ENCODE measurements at regions not wholly inside any gene's neighbourhood (a gene's known extent, or its start where the extent isn't known, plus 50 kb on each side); places are given as distances from the start of the nearest gene placed in this dataset.

DNA sequence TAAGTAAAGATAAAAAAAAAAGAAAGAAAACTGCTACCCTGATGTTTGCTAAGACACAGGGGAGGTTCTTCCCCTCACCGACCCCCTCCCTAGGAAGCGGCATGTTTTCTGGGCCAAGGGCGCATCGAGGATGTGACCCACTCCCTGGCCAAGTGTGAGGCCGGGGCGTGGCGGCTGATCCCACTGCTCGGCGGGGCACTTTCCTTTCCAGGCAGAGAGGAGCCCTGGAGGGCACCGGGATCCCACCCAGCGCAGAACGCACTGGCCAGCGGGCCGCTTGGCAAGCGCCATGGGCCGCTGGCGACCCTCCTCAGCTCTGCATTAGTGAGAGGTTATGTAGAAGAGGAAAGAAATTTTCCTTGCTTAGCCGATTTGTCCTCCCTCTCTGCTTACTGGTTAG is 93.4 kb downstream of the ZNF736 start:
- TF ChIP-seq, protein P1, sequence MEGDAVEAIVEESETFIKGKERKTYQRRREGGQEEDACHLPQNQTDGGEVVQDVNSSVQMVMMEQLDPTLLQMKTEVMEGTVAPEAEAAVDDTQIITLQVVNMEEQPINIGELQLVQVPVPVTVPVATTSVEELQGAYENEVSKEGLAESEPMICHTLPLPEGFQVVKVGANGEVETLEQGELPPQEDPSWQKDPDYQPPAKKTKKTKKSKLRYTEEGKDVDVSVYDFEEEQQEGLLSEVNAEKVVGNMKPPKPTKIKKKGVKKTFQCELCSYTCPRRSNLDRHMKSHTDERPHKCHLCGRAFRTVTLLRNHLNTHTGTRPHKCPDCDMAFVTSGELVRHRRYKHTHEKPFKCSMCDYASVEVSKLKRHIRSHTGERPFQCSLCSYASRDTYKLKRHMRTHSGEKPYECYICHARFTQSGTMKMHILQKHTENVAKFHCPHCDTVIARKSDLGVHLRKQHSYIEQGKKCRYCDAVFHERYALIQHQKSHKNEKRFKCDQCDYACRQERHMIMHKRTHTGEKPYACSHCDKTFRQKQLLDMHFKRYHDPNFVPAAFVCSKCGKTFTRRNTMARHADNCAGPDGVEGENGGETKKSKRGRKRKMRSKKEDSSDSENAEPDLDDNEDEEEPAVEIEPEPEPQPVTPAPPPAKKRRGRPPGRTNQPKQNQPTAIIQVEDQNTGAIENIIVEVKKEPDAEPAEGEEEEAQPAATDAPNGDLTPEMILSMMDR (conservative IDR thresholded peaks at IDR 0.05), result no peak
- H3K27ac ChIP-seq, result no peak overlapping the region

All from VCaP (cell line).